Suprapubic skin (tissue), 3 donors: ENCODE measurements at regions not wholly inside any gene's neighbourhood (a gene's known extent, or its start where the extent isn't known, plus 50 kb on each side); places are given as distances from the start of the nearest gene placed in this dataset.

Experiments used
- EP300 ChIP-seq: sonication (generic); formaldehyde crosslinking; IDR thresholded peaks from one replicate; pipeline ENCODE4 v1.6.1; 2017; ENCODE audit warnings: antibody characterized with exemption
- POLR2A ChIP-seq, 2 donors: fragments of 450-650 bp; IDR thresholded peaks; one replicate each; pipeline ENCODE4 v1.6.1; 2017; ENCODE audit warnings: antibody characterized with exemption in 2 of 2, mild to moderate bottlenecking in 2 of 2, moderate library complexity in 2 of 2
- TF ChIP-seq, protein P1 (sequence below), 2 donors: fragments of 200-600 bp in 1 of 2; fragments of 450-650 bp in 1 of 2; sonication (generic) in 1 of 2; IDR thresholded peaks; one replicate each; pipeline ENCODE4 v1.5.1; 2016 to 2019; ENCODE audit warnings: antibody characterized with exemption in 2 of 2, mild to moderate bottlenecking in 1 of 2, moderate library complexity in 1 of 2

- TF ChIP-seq, protein P1, sequence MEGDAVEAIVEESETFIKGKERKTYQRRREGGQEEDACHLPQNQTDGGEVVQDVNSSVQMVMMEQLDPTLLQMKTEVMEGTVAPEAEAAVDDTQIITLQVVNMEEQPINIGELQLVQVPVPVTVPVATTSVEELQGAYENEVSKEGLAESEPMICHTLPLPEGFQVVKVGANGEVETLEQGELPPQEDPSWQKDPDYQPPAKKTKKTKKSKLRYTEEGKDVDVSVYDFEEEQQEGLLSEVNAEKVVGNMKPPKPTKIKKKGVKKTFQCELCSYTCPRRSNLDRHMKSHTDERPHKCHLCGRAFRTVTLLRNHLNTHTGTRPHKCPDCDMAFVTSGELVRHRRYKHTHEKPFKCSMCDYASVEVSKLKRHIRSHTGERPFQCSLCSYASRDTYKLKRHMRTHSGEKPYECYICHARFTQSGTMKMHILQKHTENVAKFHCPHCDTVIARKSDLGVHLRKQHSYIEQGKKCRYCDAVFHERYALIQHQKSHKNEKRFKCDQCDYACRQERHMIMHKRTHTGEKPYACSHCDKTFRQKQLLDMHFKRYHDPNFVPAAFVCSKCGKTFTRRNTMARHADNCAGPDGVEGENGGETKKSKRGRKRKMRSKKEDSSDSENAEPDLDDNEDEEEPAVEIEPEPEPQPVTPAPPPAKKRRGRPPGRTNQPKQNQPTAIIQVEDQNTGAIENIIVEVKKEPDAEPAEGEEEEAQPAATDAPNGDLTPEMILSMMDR (IDR thresholded peaks at IDR 0.05): no peak
- TF ChIP-seq EP300 (no peak), POLR2A (IDR thresholded peaks at IDR 0.05) (no peak)
These were observed 177.5 kb upstream of the AFF2 start for GRCh38 chrX:148322906-148323305.
